Esophagus squamous epithelium (tissue), 4 donors: ENCODE measurements at regions not wholly inside any gene's neighbourhood (a gene's known extent, or its start where the extent isn't known, plus 50 kb on each side); places are given as distances from the start of the nearest gene placed in this dataset.

Source experiments
- CTCF ChIP-seq, 6 experiments: fragments of 450-650 bp in 4 of 6; fragments of 200-600 bp in 2 of 6; sonication (generic) in 2 of 6; IDR thresholded peaks; one replicate each; pipeline ENCODE4 v1.5.1; 2016 to 2019; ENCODE audit warnings: antibody characterized with exemption in 6 of 6, mild to moderate bottlenecking in 4 of 6, moderate library complexity in 4 of 6
- POLR2A ChIP-seq, 4 donors: fragments of 450-650 bp; IDR thresholded peaks; one replicate each; pipeline ENCODE4 v1.6.1; 2017; ENCODE audit warnings: antibody characterized with exemption in 4 of 4, mild to moderate bottlenecking in 4 of 4, moderate library complexity in 3 of 4

- TF ChIP-seq CTCF (IDR thresholded peaks at IDR 0.05) (no peak), POLR2A (IDR thresholded peaks at IDR 0.05) (no peak)
Observed at GRCh38 chr2:207260021-207260420, 94.3 kb upstream of the KLF7 start.
